Esophagus squamous epithelium (tissue), 5 donors: ENCODE measurements at regions not wholly inside any gene's neighbourhood (a gene's known extent, or its start where the extent isn't known, plus 50 kb on each side); places are given as distances from the start of the nearest gene placed in this dataset.

ENCODE experiments used
- DNase-seq: peaks from one replicate; lab custom pipeline; 2025; lab: John Stamatoyannopoulos, UW
- H3K27ac ChIP-seq, 4 donors: fragments of 200-600 bp; sonication (generic); one replicate each; pipeline ENCODE4 v1.5.1; 2016 to 2019; ENCODE audit warnings: mild to moderate bottlenecking in 1 of 4
- H3K27me3 ChIP-seq, 4 donors: fragments of 200-600 bp; sonication (generic); 1 replicate in 3 of 4; 2 replicates in 1 of 4; pipeline versions ENCODE4 v1.5.1 to v1.6.0; 2017 to 2021; ENCODE audit warnings: antibody characterized with exemption in 1 of 4
- H3K36me3 ChIP-seq, 3 donors: fragments of 200-600 bp; sonication (generic); one replicate each; pipeline ENCODE4 v1.5.1; 2016 to 2019
- H3K4me1 ChIP-seq, 3 donors: fragments of 200-600 bp; sonication (generic); one replicate each; pipeline ENCODE4 v1.5.1; 2017 to 2019
- H3K4me3 ChIP-seq, 4 donors: fragments of 200-600 bp; sonication (generic); 1 replicate in 3 of 4; 2 replicates in 1 of 4; pipeline ENCODE4 v1.5.1; 2016 to 2019; ENCODE audit warnings: mild to moderate bottlenecking in 2 of 4, moderate library complexity in 1 of 4
- H3K9me3 ChIP-seq, 3 donors: fragments of 200-600 bp; sonication (generic); one replicate each; pipeline ENCODE4 v1.5.1; 2016 to 2019
- CTCF ChIP-seq, 6 experiments: fragments of 450-650 bp in 4 of 6; fragments of 200-600 bp in 2 of 6; sonication (generic) in 2 of 6; IDR thresholded peaks; one replicate each; pipeline ENCODE4 v1.5.1; 2016 to 2019; ENCODE audit warnings: antibody characterized with exemption in 6 of 6, mild to moderate bottlenecking in 4 of 6, moderate library complexity in 4 of 6
- POLR2A ChIP-seq, 4 donors: fragments of 450-650 bp; IDR thresholded peaks; one replicate each; pipeline ENCODE4 v1.6.1; 2017; ENCODE audit warnings: antibody characterized with exemption in 4 of 4, mild to moderate bottlenecking in 4 of 4, moderate library complexity in 3 of 4
- WGBS, 2 donors: methylation state at CpG; one replicate each; pipeline ENCODE4 v1.1.5; 2018; 5-methylcytosine and 5-hydroxymethylcytosine counted together
- intact Hi-C: fragments of 100-400 bp; cut with DNase I; formaldehyde crosslinking; loops from one replicate; pipeline ENCODE4 v1.15.0; 2022
- donor health status: DM: yes; HTN: yes; CAD: no.

- DNase-seq, result no peak
These were observed 69.3 kb upstream of the HK2 start for GRCh38 chr2:74764429-74765272.

GRCh38 chr2:74766780-74767179, 67.1 kb upstream of the HK2 start:
- H3K9me3 ChIP-seq, result no peaks in the 10 kb centered on the region
- no peak overlapping the region for H3K4me3 ChIP-seq
- H3K27ac ChIP-seq, result no peak overlapping the region
- TF ChIP-seq CTCF (IDR thresholded peaks at IDR 0.05) (no peak), POLR2A (IDR thresholded peaks at IDR 0.05) (no peak)
- intact Hi-C loops, result no loop called here
- 84 to 91% methylated on average over 3 of the region's 3 CpGs for WGBS, 2 donors
- H3K4me1 ChIP-seq, result no peaks in the 10 kb centered on the region
- no peaks in the 10 kb centered on the region for H3K36me3 ChIP-seq
- H3K27me3 ChIP-seq, result no peaks in the 10 kb centered on the region
- DNase-seq, result no peak

More at GRCh38 chr2:74764429-74765272, 69.3 kb upstream of the HK2 start:
- no peaks in the 10 kb centered on the region for H3K4me1 ChIP-seq
- H3K27me3 ChIP-seq, result no peaks in the 10 kb centered on the region
- no peaks in the 10 kb centered on the region for H3K9me3 ChIP-seq
- TF ChIP-seq POLR2A (IDR thresholded peaks at IDR 0.05), result no peak
- TF ChIP-seq CTCF (IDR thresholded peaks at IDR 0.05), result no peak
- WGBS, 2 donors, result 46 to 47% methylated on average over 5 of the region's 5 CpGs
- no peaks in the 10 kb centered on the region for H3K36me3 ChIP-seq
- H3K27ac ChIP-seq, result no peak overlapping the region
- no peak overlapping the region for H3K4me3 ChIP-seq
- intact Hi-C loops, result no loop called here

- H3K4me3 ChIP-seq, result no peak overlapping the region
- no peaks in the 10 kb centered on the region for H3K36me3 ChIP-seq
- H3K4me1 ChIP-seq, result no peaks in the 10 kb centered on the region
- no peak for DNase-seq
- intact Hi-C loops, result no loop called here
- no peaks in the 10 kb centered on the region for H3K9me3 ChIP-seq
- 59 to 62% methylated on average over 2 of the region's 2 CpGs for WGBS, 2 donors
- H3K27ac ChIP-seq, result no peak overlapping the region
- no peak for TF ChIP-seq POLR2A (IDR thresholded peaks at IDR 0.05)
- TF ChIP-seq CTCF (IDR thresholded peaks at IDR 0.05), result no peak
- H3K27me3 ChIP-seq, result no peaks in the 10 kb centered on the region
These were observed 66.3 kb upstream of the HK2 start for GRCh38 chr2:74767618-74768017.

- H3K36me3 ChIP-seq, result no peaks in the 10 kb centered on the region
- DNase-seq, result no peak
- H3K27ac ChIP-seq, result no peak overlapping the region
- H3K4me3 ChIP-seq, result no peak overlapping the region
- no peaks in the 10 kb centered on the region for H3K9me3 ChIP-seq
- TF ChIP-seq CTCF (IDR thresholded peaks at IDR 0.05) (no peak), POLR2A (IDR thresholded peaks at IDR 0.05) (no peak)
- intact Hi-C loops, result no loop called here
- H3K4me1 ChIP-seq, result no peaks in the 10 kb centered on the region
- WGBS, 2 donors, result 64 to 75% methylated on average over 4 of the region's 4 CpGs
- H3K27me3 ChIP-seq, result no peaks in the 10 kb centered on the region
These were observed 65.5 kb upstream of the HK2 start for GRCh38 chr2:74768401-74768914.

- no peak for DNase-seq
- Histone ChIP-seq H3K27me3 (no peaks in the 10 kb centered on the region), H3K4me3 (no peak overlapping the region), H3K27ac (no peak overlapping the region), H3K4me1 (no peaks in the 10 kb centered on the region), H3K9me3 (no peaks in the 10 kb centered on the region), H3K36me3 (no peaks in the 10 kb centered on the region)
- intact Hi-C loops, result no loop called here
- TF ChIP-seq POLR2A (IDR thresholded peaks at IDR 0.05) (no peak), CTCF (IDR thresholded peaks at IDR 0.05) (no peak)
These were observed 61.9 kb upstream of the HK2 start for GRCh38 chr2:74772046-74772445.
